CD14-positive monocyte (primary cell): ENCODE measurements at regions not wholly inside any gene's neighbourhood (a gene's known extent, or its start where the extent isn't known, plus 50 kb on each side); places are given as distances from the start of the nearest gene placed in this dataset.

Experiments used
- DNase-seq, 3 donors: peaks; one replicate each; pipeline ENCODE4 v3.0.0-alpha.2; 2011 to 2022
- H2AFZ ChIP-seq: 2 replicates; pipeline ENCODE4 v1.6.0; 2012; ENCODE audit warnings: mild to moderate bottlenecking, low read depth, low read length, inconsistent platforms; ENCODE audit not compliant: insufficient read depth, poor library complexity, severe bottlenecking
- H3K27ac ChIP-seq, 2 donors: 1 replicate in 1 of 2; 2 replicates in 1 of 2; pipeline ENCODE4 v1.5.1; 2012 to 2013; ENCODE audit warnings: low read length in 2 of 2, control low read depth in 1 of 2, inconsistent platforms in 1 of 2, low read depth in 1 of 2, mild to moderate bottlenecking in 1 of 2
- H3K27me3 ChIP-seq, 2 donors: one replicate each; pipeline versions ENCODE4 v1.6.0 to v1.6.1; 2011 to 2013; ENCODE audit warnings: low read length in 2 of 2; ENCODE audit not compliant: control insufficient read depth in 2 of 2, insufficient read depth in 2 of 2
- H3K36me3 ChIP-seq, 2 donors: replicated peaks in 1 of 2; 1 replicate in 1 of 2; 2 replicates in 1 of 2; pipeline versions ENCODE4 v1.5.1 to v1.6.1; 2012 to 2013; ENCODE audit warnings: low read length in 2 of 2, control low read depth in 1 of 2, inconsistent platforms in 1 of 2, mild to moderate bottlenecking in 1 of 2; ENCODE audit not compliant: insufficient read depth in 2 of 2, control insufficient read depth in 1 of 2
- H3K4me1 ChIP-seq, 2 donors: 1 replicate in 1 of 2; 2 replicates in 1 of 2; pipeline versions ENCODE4 v1.5.1 to v1.6.1; 2012 to 2013; ENCODE audit warnings: low read length in 2 of 2, control low read depth in 1 of 2, inconsistent platforms in 1 of 2, mild to moderate bottlenecking in 1 of 2, moderate library complexity in 1 of 2; ENCODE audit not compliant: insufficient read depth in 2 of 2, control insufficient read depth in 1 of 2
- H3K4me2 ChIP-seq: replicated peaks from 2 replicates; pipeline ENCODE3; 2012; ENCODE audit warnings: low read length, moderate library complexity, mild to moderate bottlenecking; ENCODE audit not compliant: poor library complexity, severe bottlenecking; ENCODE audit errors: extremely low read depth
- H3K4me3 ChIP-seq, 3 experiments: fragments of 200-600 bp in 1 of 3; sonication (generic) in 1 of 3; replicated peaks in 1 of 3; 1 replicate in 2 of 3; 2 replicates in 1 of 3; pipeline ENCODE4 v1.5.1; 2011 to 2013; ENCODE audit warnings: low read length in 3 of 3, mild to moderate bottlenecking in 3 of 3, control low read depth in 2 of 3, low read depth in 2 of 3, inconsistent platforms in 1 of 3, moderate library complexity in 1 of 3
- H3K79me2 ChIP-seq: 2 replicates; pipeline ENCODE4 v1.6.0; 2012; ENCODE audit warnings: mild to moderate bottlenecking, control low read depth, inconsistent platforms, low read length, moderate library complexity; ENCODE audit not compliant: insufficient read depth
- H3K9ac ChIP-seq: 2 replicates; pipeline ENCODE4 v1.6.0; 2017; ENCODE audit warnings: low read length, mild to moderate bottlenecking; ENCODE audit not compliant: insufficient read depth, poor library complexity, severe bottlenecking
- H3K9me3 ChIP-seq, 2 donors: replicated peaks in 1 of 2; 1 replicate in 1 of 2; 2 replicates in 1 of 2; pipeline versions ENCODE4 v1.5.1 to v1.6.1; 2012 to 2013; ENCODE audit warnings: low read length in 2 of 2, control low read depth in 1 of 2; ENCODE audit not compliant: control insufficient read depth in 1 of 2, insufficient read depth in 1 of 2
- H4K20me1 ChIP-seq: 2 replicates; pipeline ENCODE4 v1.6.0; 2012; ENCODE audit warnings: mild to moderate bottlenecking, low read length, control low read depth, moderate library complexity; ENCODE audit not compliant: insufficient read depth
- H3K27ac Mint-ChIP-seq, 7 donors: one replicate each; pipeline ENCODE4 v1.8.0; 2020; ENCODE audit warnings: mild to moderate bottlenecking in 7 of 7, mixed read lengths in 7 of 7, moderate library complexity in 6 of 7, inconsistent platforms in 2 of 7
- H3K27me3 Mint-ChIP-seq, 3 donors: one replicate each; pipeline ENCODE4 v1.8.0; 2021 to 2022; ENCODE audit warnings: low read depth in 3 of 3, mild to moderate bottlenecking in 3 of 3, mixed read lengths in 3 of 3, moderate library complexity in 3 of 3, inconsistent platforms in 1 of 3
- H3K36me3 Mint-ChIP-seq, 2 donors: one replicate each; pipeline ENCODE4 v1.8.0; 2020; ENCODE audit warnings: mixed read lengths in 2 of 2, inconsistent platforms in 1 of 2, mild to moderate bottlenecking in 1 of 2
- H3K4me1 Mint-ChIP-seq: one replicate; pipeline ENCODE4 v1.8.0; 2020; ENCODE audit warnings: mild to moderate bottlenecking, mixed read lengths
- H3K4me3 Mint-ChIP-seq, 2 donors: one replicate each; pipeline ENCODE4 v1.8.0; 2020; ENCODE audit warnings: mild to moderate bottlenecking in 2 of 2, mixed read lengths in 2 of 2, moderate library complexity in 1 of 2
- H3K9me3 Mint-ChIP-seq, 7 donors: one replicate each; pipeline ENCODE4 v1.8.0; 2020 to 2022; ENCODE audit warnings: mixed read lengths in 7 of 7, mild to moderate bottlenecking in 6 of 7, moderate library complexity in 6 of 7, inconsistent platforms in 2 of 7
- WGBS: methylation state at CpG from one replicate; pipeline ENCODE4 v1.1.5; 2013; ENCODE audit warnings: missing lambda C conversion rate; ENCODE audit not compliant: insufficient coverage; 5-methylcytosine and 5-hydroxymethylcytosine counted together
- intact Hi-C, 2 donors: fragments of 100-400 bp; cut with micrococcal nuclease; formaldehyde crosslinking; loops; one replicate each; pipeline versions ENCODE4 v1.15.0 to v1.15.1; 2023
- TF ChIP-seq, protein P1 (sequence below): fragments of 200-600 bp; IDR thresholded peaks from one replicate; pipeline ENCODE4 v1.8.0; 2022; ENCODE audit warnings: antibody characterized with exemption, mild to moderate bottlenecking

DNA sequence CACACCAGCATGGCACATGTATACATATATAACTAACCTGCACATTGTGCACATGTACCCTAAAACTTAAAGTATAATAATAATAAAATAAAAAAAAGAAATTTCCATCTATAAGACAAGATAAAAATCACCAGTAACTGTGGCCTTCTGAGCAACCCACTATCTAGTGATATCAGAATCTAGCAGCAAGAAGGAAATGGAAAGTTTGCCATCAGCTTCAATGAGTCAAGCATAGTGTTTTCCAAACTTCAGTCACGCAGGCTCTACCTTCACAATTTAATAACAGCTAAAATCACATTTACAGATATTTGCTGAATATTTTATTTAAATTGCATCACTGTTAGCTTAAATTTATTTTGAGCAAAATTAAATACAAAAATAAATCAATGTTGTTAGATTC, 345.3 kb upstream of the CD180 start:
- Histone ChIP-seq H3K4me2 (no peak overlapping the region), H4K20me1 (no peaks in the 10 kb centered on the region), H3K27ac (no peak overlapping the region), H3K27me3 (no peaks in the 10 kb centered on the region), H3K4me1 (peaks cover 8 to 9% of the 10 kb centered on the region in 2 donors), H3K9me3 (peaks cover 4 to 10% of the 10 kb centered on the region in 2 donors), H3K79me2 (no peaks in the 10 kb centered on the region), H3K4me3 (no peak overlapping the region), H3K36me3 (no peaks in the 10 kb centered on the region), H2AFZ (no peak overlapping the region), H3K9ac (no peak overlapping the region)
- no peak for DNase-seq
- H3K9me3 Mint-ChIP-seq: peaks cover 5 to 20% (median 12%) of the 10 kb centered on the region in 7 donors
- H3K36me3 Mint-ChIP-seq: no peaks in the 10 kb centered on the region
- TF ChIP-seq, protein P1, sequence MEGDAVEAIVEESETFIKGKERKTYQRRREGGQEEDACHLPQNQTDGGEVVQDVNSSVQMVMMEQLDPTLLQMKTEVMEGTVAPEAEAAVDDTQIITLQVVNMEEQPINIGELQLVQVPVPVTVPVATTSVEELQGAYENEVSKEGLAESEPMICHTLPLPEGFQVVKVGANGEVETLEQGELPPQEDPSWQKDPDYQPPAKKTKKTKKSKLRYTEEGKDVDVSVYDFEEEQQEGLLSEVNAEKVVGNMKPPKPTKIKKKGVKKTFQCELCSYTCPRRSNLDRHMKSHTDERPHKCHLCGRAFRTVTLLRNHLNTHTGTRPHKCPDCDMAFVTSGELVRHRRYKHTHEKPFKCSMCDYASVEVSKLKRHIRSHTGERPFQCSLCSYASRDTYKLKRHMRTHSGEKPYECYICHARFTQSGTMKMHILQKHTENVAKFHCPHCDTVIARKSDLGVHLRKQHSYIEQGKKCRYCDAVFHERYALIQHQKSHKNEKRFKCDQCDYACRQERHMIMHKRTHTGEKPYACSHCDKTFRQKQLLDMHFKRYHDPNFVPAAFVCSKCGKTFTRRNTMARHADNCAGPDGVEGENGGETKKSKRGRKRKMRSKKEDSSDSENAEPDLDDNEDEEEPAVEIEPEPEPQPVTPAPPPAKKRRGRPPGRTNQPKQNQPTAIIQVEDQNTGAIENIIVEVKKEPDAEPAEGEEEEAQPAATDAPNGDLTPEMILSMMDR: no peak
- peaks cover 7% of the 10 kb centered on the region for H3K4me1 Mint-ChIP-seq
- intact Hi-C loops: no loop called here
- H3K27me3 Mint-ChIP-seq: no peaks in the 10 kb centered on the region
- WGBS: no CpG with 5 or more reads among the region's 1 CpG
- H3K27ac Mint-ChIP-seq: no peak overlapping the region
- no peak overlapping the region for H3K4me3 Mint-ChIP-seq

- H3K4me2 ChIP-seq: no peak overlapping the region
- Mint-ChIP-seq H3K36me3 (no peaks in the 10 kb centered on the region), H3K4me3 (no peak overlapping the region), H3K27ac (no peak overlapping the region), H3K9me3 (peaks cover 0 to 2% (median 0%) of the 10 kb centered on the region in 7 donors), H3K4me1 (peaks cover 3% of the 10 kb centered on the region), H3K27me3 (no peaks in the 10 kb centered on the region)
- H3K9me3 ChIP-seq: no peaks in the 10 kb centered on the region
- no peaks in the 10 kb centered on the region for H4K20me1 ChIP-seq
- no peaks in the 10 kb centered on the region for H3K27me3 ChIP-seq
- H3K36me3 ChIP-seq: no peaks in the 10 kb centered on the region
- intact Hi-C loops: no loop called here
- no peak overlapping the region for H2AFZ ChIP-seq
- no peak overlapping the region for H3K4me3 ChIP-seq
- peaks cover 4 to 9% of the 10 kb centered on the region in 2 donors for H3K4me1 ChIP-seq
- no peak overlapping the region for H3K27ac ChIP-seq
- DNase-seq: no peak
- H3K79me2 ChIP-seq: no peaks in the 10 kb centered on the region
- TF ChIP-seq, protein P1: no peak
- H3K9ac ChIP-seq: no peak overlapping the region
- no CpG with 5 or more reads among the region's 2 CpGs for WGBS
Measured at GRCh38 chr5:67538855-67539506, 342.4 kb upstream of the CD180 start.
